ENCODE measurements at regions not wholly inside any gene's neighbourhood (a gene's known extent, or its start where the extent isn't known, plus 50 kb on each side); places are given as distances from the start of the nearest gene placed in this dataset.
"Not testable (repeated sequence)": the region's sequence is repeated elsewhere in the genome, so short reads cannot be mapped to it uniquely, and the experiment has no call there.

GRCh38 chr10:71081229-71081560 lies 131.2 kb upstream of the UNC5B start:
- 0 out of 2 replicates have a peak, but pooled peaks cover 3% of the 10 kb centered on the region for H3K27me3 ChIP-seq (ENCODE audit: insufficient read depth, low read length)
- H3K9ac ChIP-seq (ENCODE audit: low read depth, low read length): no peak overlapping the region
- no peaks in the 10 kb centered on the region for H3K9me3 ChIP-seq (ENCODE audit: insufficient read depth, low read depth, low read length)
- no peak overlapping the region for H3K4me3 ChIP-seq (ENCODE audit: low read length)
- H3K27ac ChIP-seq (ENCODE audit: low read depth, low read length): no peak overlapping the region
- H3K4me1 ChIP-seq (ENCODE audit: insufficient read depth, low read length): peaks cover 12% of the 10 kb centered on the region
- no peaks in the 10 kb centered on the region for H3K36me3 ChIP-seq (ENCODE audit: insufficient read depth, low read length)
- WGBS: 91% methylated on average over 6 of the region's 6 CpGs

GRCh38 chr10:71081912-71082311 lies 130.5 kb upstream of the UNC5B start:
- 96% methylated on average over 2 of the region's 2 CpGs for WGBS
- 0 out of 2 replicates have a peak, but pooled peaks cover 3% of the 10 kb centered on the region for H3K27me3 ChIP-seq (ENCODE audit: insufficient read depth, low read length)
- no peak overlapping the region for H3K4me3 ChIP-seq (ENCODE audit: low read length)
- H3K4me1 ChIP-seq (ENCODE audit: insufficient read depth, low read length): peaks cover 10% of the 10 kb centered on the region
- no peaks in the 10 kb centered on the region for H3K9me3 ChIP-seq (ENCODE audit: insufficient read depth, low read depth, low read length)
- H3K36me3 ChIP-seq (ENCODE audit: insufficient read depth, low read length): no peaks in the 10 kb centered on the region
- H3K27ac ChIP-seq (ENCODE audit: low read depth, low read length): no peak overlapping the region
- no peak overlapping the region for H3K9ac ChIP-seq (ENCODE audit: low read depth, low read length)

DNA sequence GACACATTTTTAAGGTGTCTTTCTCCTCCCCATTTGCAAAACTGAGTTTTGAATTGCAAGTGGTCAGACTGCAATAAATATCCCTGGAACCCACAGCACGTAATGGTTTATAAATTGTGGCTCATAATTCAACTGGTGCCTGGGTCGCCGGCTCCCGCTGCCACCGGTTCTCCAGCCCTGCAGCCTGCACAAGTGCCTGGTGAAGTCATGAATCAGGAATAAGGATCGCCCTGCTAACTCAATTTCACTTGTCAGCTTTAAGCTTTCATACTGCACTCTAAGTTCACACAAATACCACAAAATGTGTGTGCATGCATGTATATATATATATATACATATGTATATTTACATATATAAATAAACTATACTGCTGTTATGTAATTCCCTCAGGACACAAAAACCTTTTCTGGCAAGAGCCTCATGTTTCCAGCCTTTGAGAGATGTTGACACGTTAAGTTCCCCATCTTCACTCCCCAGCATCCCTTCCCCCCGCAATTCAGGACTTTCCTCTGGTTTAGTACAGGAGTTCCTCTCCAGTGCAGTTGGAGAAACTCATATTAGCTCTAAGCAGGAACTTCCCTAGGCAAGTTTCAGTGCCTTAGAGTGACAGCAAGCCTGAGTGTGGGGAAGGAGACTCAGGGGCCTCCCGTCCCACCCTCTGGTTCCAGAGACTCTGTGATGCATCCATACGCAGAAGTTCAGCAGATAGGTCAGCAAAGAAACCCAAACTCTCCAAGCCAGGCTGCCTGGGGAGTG lies 129.2 kb upstream of the UNC5B start:
- Histone ChIP-seq H3K9me3 (ENCODE audit: insufficient read depth, low read depth, low read length) (no peaks in the 10 kb centered on the region), H3K27ac (ENCODE audit: low read depth, low read length) (no peak overlapping the region), H3K36me3 (ENCODE audit: insufficient read depth, low read length) (no peaks in the 10 kb centered on the region), H3K4me1 (ENCODE audit: insufficient read depth, low read length) (peaks cover 9% of the 10 kb centered on the region; the same call in 1 of the 2 replicates), H3K9ac (ENCODE audit: low read depth, low read length) (no peak overlapping the region), H3K27me3 (ENCODE audit: insufficient read depth, low read length) (no peaks in the 10 kb centered on the region), H3K4me3 (ENCODE audit: low read length) (no peak overlapping the region)
- 91% methylated on average over 10 of the region's 10 CpGs for WGBS

DNA sequence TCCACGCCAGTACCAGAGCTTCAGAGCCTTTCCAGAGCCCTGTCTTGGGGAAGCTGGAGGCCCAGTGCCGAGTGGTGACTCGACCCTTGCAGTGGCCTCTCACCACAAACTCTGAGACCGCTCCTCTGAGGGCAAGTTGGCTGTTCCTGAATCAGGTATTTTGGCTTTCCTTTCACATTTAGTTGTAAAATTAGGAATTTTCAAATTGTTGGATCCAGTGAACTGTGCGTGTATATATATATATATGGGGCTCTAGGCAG lies 128.7 kb upstream of the UNC5B start:
- Histone ChIP-seq H3K27me3 (ENCODE audit: insufficient read depth, low read length) (no peaks in the 10 kb centered on the region), H3K36me3 (ENCODE audit: insufficient read depth, low read length) (no peaks in the 10 kb centered on the region), H3K4me1 (ENCODE audit: insufficient read depth, low read length) (peaks cover 9% of the 10 kb centered on the region; the same call in 1 of the 2 replicates), H3K4me3 (ENCODE audit: low read length) (no peak overlapping the region), H3K9ac (ENCODE audit: low read depth, low read length) (no peak overlapping the region), H3K9me3 (ENCODE audit: insufficient read depth, low read depth, low read length) (no peaks in the 10 kb centered on the region), H3K27ac (ENCODE audit: low read depth, low read length) (no peak overlapping the region)
- WGBS: 87% methylated on average over 5 of the region's 5 CpGs

DNA sequence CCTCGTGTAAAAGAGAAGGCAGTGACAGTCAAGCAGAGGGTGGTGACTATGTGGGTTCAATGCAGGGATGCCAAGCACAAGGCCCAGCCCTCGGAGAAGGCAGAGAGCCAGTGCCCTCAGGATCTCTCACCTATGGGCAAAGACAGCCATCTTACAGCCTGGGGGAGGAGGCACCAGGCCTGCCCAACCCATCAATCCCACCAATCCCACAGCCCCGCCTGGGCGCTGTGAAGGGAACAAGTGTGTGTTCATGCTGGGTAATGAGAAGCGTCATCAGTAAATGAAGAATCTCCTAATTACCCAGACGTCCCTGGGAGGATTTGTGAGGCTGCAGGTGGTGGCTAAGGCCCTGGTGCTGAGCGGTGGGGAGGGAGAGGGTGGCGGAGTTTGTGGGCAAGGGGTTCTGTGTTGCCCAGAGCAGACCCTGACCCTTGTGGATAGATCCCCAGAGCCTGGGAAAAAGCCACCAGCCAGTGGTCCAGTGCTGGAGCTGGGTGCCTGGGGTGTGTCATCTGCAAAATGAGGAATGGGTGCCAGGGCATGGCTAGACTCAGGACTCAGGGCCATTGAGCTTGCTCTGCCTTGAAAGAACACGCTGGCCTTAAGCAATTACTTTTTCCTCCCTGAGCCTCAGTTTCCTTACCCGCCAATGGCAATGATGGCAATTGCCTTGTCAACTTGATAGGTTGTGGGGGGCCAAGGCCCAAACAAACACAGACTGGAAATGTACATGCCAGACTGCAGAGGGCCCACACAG lies 128.1 kb upstream of the UNC5B start:
- Histone ChIP-seq H3K4me1 (ENCODE audit: insufficient read depth, low read length) (peaks cover 9% of the 10 kb centered on the region; the same call in 1 of the 2 replicates), H3K9ac (ENCODE audit: low read depth, low read length) (no peak overlapping the region), H3K9me3 (ENCODE audit: insufficient read depth, low read depth, low read length) (no peaks in the 10 kb centered on the region), H3K27me3 (ENCODE audit: insufficient read depth, low read length) (no peaks in the 10 kb centered on the region), H3K4me3 (ENCODE audit: low read length) (no peak overlapping the region), H3K27ac (ENCODE audit: low read depth, low read length) (no peak overlapping the region), H3K36me3 (ENCODE audit: insufficient read depth, low read length) (no peaks in the 10 kb centered on the region)
- 88% methylated on average over 8 of the region's 10 CpGs for WGBS

DNA sequence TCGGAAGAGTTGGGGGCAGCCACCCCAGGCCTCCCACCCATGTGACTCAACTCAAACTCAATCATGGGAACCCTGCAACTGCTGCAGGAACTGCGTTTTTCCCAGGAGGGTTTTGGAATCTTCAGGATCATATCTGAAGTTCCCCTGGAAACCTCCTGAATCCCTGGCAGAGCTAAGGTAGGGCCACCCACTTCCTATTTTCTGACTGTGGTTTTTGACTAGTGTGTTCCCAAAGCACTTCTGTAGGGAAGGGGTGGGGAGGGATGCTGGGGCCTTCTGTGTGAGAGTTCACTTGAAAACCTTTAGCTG lies 127.6 kb upstream of the UNC5B start:
- Histone ChIP-seq H3K27me3 (ENCODE audit: insufficient read depth, low read length) (no peaks in the 10 kb centered on the region), H3K4me1 (ENCODE audit: insufficient read depth, low read length) (peaks cover 9% of the 10 kb centered on the region; the same call in 1 of the 2 replicates), H3K27ac (ENCODE audit: low read depth, low read length) (no peak overlapping the region), H3K9ac (ENCODE audit: low read depth, low read length) (no peak overlapping the region), H3K4me3 (ENCODE audit: low read length) (no peak overlapping the region), H3K9me3 (ENCODE audit: insufficient read depth, low read depth, low read length) (no peaks in the 10 kb centered on the region), H3K36me3 (ENCODE audit: insufficient read depth, low read length) (no peaks in the 10 kb centered on the region)
- WGBS: 90% methylated on average over 2 of the region's 2 CpGs

GRCh38 chr10:71085689-71086438 lies 126.5 kb upstream of the UNC5B start:
- Histone ChIP-seq H3K9ac (ENCODE audit: low read depth, low read length) (no peak overlapping the region), H3K4me3 (ENCODE audit: low read length) (no peak overlapping the region), H3K36me3 (ENCODE audit: insufficient read depth, low read length) (no peaks in the 10 kb centered on the region), H3K27me3 (ENCODE audit: insufficient read depth, low read length) (no peaks in the 10 kb centered on the region), H3K4me1 (ENCODE audit: insufficient read depth, low read length) (peaks cover 9% of the 10 kb centered on the region; the same call in 1 of the 2 replicates), H3K9me3 (ENCODE audit: insufficient read depth, low read depth, low read length) (no peaks in the 10 kb centered on the region), H3K27ac (ENCODE audit: low read depth, low read length) (no peak overlapping the region)
- WGBS: 61% methylated on average over 16 of the region's 18 CpGs

- H3K4me3 ChIP-seq (ENCODE audit: low read length): no peak overlapping the region
- WGBS: 92% methylated on average over 11 of the region's 11 CpGs
- H3K9me3 ChIP-seq (ENCODE audit: insufficient read depth, low read depth, low read length): no peaks in the 10 kb centered on the region
- H3K27ac ChIP-seq (ENCODE audit: low read depth, low read length): no peak overlapping the region
- no peaks in the 10 kb centered on the region for H3K36me3 ChIP-seq (ENCODE audit: insufficient read depth, low read length)
- peaks cover 9% of the 10 kb centered on the region; the same call in 1 of the 2 replicates for H3K4me1 ChIP-seq (ENCODE audit: insufficient read depth, low read length)
- H3K27me3 ChIP-seq (ENCODE audit: insufficient read depth, low read length): no peaks in the 10 kb centered on the region
- no peak overlapping the region for H3K9ac ChIP-seq (ENCODE audit: low read depth, low read length)
These were observed 125.8 kb upstream of the UNC5B start for GRCh38 chr10:71086439-71087080.

DNA sequence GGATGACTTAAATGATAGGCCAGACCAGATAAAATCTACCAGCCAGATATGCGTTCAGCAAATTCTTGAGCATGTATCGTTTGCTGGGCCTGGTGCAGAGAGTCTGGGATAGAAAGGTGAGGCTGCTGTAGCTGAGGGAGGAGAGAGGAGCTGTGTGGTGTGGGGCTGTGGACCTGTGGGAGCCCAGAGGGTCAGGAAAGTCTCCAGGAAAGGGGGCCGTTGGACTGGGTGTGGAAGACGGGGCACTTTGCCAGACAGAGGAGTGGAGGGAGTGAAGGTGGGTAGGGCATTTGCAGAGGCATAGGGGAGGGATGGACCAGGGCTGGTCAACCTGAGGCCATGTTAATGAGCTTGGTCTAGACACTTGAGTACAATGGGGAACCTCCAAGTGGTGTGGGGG lies 124.7 kb upstream of the UNC5B start:
- WGBS: 91% methylated on average over 4 of the region's 4 CpGs
- Histone ChIP-seq H3K9ac (ENCODE audit: low read depth, low read length) (no peak overlapping the region), H3K36me3 (ENCODE audit: insufficient read depth, low read length) (no peaks in the 10 kb centered on the region), H3K27me3 (ENCODE audit: insufficient read depth, low read length) (no peaks in the 10 kb centered on the region), H3K4me3 (ENCODE audit: low read length) (no peak overlapping the region), H3K9me3 (ENCODE audit: insufficient read depth, low read depth, low read length) (no peaks in the 10 kb centered on the region), H3K27ac (ENCODE audit: low read depth, low read length) (no peak overlapping the region), H3K4me1 (ENCODE audit: insufficient read depth, low read length) (peaks cover 9% of the 10 kb centered on the region; the same call in 1 of the 2 replicates)

GRCh38 chr10:71088054-71088453 lies 124.3 kb upstream of the UNC5B start:
- H3K9me3 ChIP-seq (ENCODE audit: insufficient read depth, low read depth, low read length): no peaks in the 10 kb centered on the region
- H3K4me3 ChIP-seq (ENCODE audit: low read length): no peak overlapping the region
- 95% methylated on average over 9 of the region's 9 CpGs for WGBS
- H3K36me3 ChIP-seq (ENCODE audit: insufficient read depth, low read length): no peaks in the 10 kb centered on the region
- no peak overlapping the region for H3K27ac ChIP-seq (ENCODE audit: low read depth, low read length)
- no peaks in the 10 kb centered on the region for H3K27me3 ChIP-seq (ENCODE audit: insufficient read depth, low read length)
- H3K4me1 ChIP-seq (ENCODE audit: insufficient read depth, low read length): peaks cover 9% of the 10 kb centered on the region; the same call in 1 of the 2 replicates
- H3K9ac ChIP-seq (ENCODE audit: low read depth, low read length): no peak overlapping the region

DNA sequence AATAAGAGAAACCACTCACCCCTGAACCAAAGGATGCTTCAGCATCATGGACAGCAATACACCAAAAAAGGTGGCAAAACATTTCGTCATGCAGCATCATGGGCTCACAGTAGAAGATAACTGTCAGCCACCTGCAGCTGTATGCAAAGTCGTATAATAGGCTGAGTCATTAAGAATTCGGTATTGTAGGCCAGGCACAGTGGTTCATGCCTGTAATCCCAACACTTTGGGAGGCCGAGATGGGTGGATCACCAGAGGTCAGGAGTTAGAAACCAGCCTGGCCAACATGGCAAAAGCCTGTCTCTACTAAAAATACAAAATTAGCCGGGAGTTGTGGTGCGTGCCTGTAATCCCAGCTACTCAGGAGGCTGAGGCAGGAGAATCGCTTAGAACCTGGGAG lies 123.8 kb upstream of the UNC5B start:
- not testable (repeated sequence) for H3K27me3 ChIP-seq (ENCODE audit: insufficient read depth, low read length); H3K4me1 ChIP-seq (ENCODE audit: insufficient read depth, low read length); H3K9ac ChIP-seq (ENCODE audit: low read depth, low read length); H3K27ac ChIP-seq (ENCODE audit: low read depth, low read length); H3K9me3 ChIP-seq (ENCODE audit: insufficient read depth, low read depth, low read length); H3K4me3 ChIP-seq (ENCODE audit: low read length); H3K36me3 ChIP-seq (ENCODE audit: insufficient read depth, low read length)
- 83% methylated on average over 7 of the region's 7 CpGs for WGBS
